HG03342 (cell line): ENCODE measurements at regions not wholly inside any gene's neighbourhood (a gene's known extent, or its start where the extent isn't known, plus 50 kb on each side); places are given as distances from the start of the nearest gene placed in this dataset.
"Not testable (repeated sequence)": the region's sequence is repeated elsewhere in the genome, so short reads cannot be mapped to it uniquely, and the experiment has no call there.

Source experiments
- ATAC-seq: cut with Tn5 transposase; IDR thresholded peaks from one replicate; pipeline ENCODE4 v1.9.1; 2021; ENCODE audit warnings: mild to moderate bottlenecking, moderate library complexity; ENCODE audit not compliant: unreplicated experiment

DNA sequence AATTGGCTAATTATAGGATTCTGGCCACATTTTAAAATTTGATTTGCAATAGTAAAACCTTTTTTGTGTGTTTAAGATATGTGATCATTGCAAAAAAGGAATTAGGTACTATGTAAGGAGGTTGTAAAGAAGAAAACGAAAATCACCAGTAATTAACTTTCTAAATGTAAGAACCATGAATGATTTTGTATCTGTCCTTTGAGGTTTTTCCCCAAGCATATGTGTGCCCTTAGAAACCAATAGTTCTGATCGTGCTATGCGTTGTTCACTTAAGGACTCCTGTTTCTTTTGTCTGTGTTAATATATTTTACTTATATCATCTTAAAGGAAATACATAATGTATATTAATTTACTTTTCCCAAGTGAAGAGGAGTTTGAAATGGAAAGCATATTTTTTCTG lies 410.2 kb downstream of the PSAT1 start:
- peak; percentile 29 for ATAC-seq

GRCh38 chr9:78707481-78707991 lies 410.6 kb downstream of the PSAT1 start:
- peak; percentile 88 for ATAC-seq

- ATAC-seq = no peak
Measured at GRCh38 chr9:78712903-78713613, 416.1 kb downstream of the PSAT1 start.

DNA sequence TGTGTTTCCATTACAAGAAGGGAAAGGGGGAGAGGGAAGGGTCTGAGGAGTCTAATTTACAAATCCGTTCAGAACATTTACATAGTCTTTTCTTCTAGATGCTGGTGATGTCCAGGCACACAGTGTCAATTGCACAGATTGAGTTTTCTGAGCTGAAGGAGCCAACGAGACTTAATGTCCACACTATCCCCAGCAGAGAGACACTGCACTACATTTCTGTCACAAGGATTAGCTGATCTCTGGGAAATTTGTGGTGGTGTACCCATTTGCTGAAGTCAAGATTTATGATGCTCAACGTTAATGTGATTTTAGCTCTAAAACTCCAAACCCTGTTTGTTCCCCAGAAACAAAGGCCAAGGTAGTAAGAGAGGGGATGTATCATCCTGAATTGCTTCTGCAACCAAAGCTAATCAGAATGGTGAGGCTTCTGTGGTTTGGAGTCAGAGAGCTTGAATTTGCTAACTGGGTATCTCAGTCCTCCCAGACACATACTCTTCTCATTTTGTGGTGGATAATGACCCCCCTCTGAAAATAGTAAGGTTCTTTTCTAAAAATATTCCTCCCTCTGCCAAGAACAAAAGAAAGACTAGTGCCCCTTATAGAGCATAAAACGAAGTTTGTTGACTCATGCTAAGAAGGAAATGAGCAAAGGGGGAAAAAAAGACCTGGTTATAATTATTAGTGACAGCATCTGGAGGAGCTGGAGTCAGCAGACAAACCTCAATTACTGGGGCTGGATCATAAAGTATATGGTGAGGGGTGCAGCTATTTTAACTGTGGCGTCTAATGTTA lies 416.9 kb downstream of the PSAT1 start:
- no peak for ATAC-seq

GRCh38 chr9:78714576-78714975 lies 417.7 kb downstream of the PSAT1 start:
- ATAC-seq = no peak

GRCh38 chr9:78719029-78719428 lies 422.1 kb downstream of the PSAT1 start:
- not testable (repeated sequence) for ATAC-seq

DNA sequence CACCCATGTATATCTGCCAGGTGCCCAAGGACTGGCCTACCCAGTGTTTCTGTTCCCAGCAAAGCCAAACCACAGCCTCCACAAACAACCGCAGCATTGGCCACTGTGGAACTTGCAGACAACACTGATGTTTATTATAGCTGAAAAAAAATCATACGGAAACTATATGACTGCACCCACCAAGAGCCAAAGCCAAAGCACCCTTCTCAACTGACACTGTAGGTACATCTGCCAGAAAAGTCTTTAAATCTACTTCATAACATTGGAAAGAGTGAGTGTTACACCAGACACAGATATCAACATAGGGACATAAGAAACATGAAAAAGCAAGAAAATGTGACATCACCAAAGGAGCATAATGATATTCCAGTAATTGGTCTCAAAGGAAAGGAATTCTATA lies 428.0 kb downstream of the PSAT1 start:
- ATAC-seq = no peak

GRCh38 chr9:78725503-78725902 lies 428.6 kb downstream of the PSAT1 start:
- no peak for ATAC-seq

DNA sequence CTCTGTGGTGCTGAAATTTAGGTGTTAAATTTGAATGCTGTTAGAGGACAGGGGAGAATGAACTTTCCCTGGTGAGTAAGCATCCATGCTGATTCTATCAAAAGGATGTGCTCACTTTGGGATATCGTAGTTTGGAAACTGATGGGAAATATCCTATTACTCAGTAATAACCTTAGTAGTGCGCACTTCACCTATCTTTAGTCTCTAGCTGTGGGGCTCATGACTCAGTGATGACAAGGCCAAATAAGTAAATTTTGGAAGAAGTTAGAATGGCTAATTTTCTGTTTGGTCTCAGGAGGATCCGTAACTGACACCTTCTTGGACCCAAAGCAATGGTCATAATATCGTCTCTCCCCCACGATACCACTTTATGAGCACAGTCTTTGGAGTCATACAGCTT lies 448.4 kb downstream of the PSAT1 start:
- no peak for ATAC-seq

DNA sequence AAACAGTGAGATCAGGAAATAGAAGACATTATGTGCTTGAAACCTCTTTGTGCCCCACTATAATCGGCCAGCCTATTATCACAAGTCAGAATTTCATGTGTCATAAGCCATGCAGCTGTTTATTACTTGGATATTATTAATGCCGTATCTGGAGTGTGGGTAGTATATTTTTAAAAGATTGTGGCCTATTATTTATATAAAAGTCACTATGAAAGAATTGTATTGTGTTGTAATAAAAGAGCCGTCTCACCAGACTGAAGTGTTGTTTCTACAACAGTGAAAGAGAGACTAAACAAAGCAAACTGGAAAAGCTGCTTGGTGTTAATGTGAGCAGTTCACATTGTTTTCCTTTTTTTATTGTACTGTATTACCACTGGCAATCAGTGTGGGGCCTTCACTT lies 449.1 kb downstream of the PSAT1 start:
- ATAC-seq = no peak

GRCh38 chr9:78753039-78753438 lies 456.1 kb downstream of the PSAT1 start:
- no peak for ATAC-seq

DNA sequence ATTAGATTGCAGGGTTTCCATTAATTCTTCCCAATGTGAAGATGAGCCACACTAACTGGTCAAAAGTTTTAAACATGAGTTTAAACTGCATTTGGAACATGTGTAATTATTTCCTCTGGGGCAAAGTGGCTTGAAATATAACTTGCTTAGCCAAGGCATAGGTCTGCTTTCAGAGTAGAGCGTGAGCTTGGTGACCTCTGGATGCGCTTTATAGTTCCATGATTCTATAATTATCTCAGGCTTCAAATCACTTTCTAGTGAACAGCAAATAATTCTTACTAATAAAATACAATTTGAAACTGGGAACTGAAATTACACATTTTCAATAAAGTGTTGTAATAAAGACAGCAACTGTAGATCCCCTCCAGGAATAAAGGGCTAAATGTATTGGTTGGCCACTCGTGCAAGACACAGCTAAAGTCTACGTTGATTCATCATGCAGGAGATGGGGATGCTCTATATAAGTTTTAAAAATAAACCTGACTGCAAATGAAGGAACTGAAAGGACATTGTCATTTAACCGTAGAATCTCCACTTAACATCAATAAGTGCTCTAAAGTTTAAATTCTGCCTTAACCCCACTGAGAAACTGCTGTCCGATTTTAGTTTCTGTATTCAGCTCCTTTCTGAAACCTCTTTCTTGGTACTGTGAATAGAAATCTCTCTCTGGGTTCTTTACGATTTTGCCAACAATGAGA lies 460.0 kb downstream of the PSAT1 start:
- peak; percentile 59 for ATAC-seq

DNA sequence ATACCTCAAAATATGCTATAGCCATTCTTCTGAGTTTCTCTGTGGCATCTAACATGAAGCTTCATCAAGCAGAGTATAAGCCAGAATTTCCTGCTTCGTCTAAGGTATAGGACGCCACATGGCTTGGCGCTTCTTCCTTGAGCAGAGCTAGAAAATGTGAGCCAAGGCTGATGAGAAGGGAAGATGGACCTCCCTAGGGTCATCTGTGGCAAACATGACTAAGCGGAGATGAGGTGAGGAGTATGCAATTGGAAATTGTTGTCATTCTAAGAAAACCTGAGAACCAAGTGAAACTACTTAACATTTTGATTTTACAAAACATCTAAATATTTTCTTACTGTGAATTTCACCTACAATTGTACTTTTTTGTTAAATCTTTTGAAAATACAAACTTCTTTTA lies 466.5 kb downstream of the PSAT1 start:
- ATAC-seq = no peak

DNA sequence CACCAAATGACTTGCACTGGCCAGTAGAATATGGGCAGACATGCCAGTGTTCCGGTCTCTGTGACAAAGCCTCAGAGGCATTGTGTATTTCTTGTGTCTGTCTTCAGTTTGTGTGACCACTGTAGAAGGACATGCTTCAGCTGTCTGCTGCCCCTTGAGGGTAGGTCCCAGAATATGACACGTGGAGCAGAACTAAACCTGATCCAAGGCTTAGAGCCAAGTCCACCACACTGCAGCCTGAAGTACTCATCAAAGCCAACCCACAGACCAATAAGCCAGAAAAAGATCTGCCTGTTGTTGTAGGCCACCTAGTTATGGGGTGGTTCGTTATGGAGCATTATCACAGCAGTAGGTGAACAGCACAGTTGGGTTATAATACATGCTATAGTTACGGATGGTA lies 468.9 kb downstream of the PSAT1 start:
- no peak for ATAC-seq

DNA sequence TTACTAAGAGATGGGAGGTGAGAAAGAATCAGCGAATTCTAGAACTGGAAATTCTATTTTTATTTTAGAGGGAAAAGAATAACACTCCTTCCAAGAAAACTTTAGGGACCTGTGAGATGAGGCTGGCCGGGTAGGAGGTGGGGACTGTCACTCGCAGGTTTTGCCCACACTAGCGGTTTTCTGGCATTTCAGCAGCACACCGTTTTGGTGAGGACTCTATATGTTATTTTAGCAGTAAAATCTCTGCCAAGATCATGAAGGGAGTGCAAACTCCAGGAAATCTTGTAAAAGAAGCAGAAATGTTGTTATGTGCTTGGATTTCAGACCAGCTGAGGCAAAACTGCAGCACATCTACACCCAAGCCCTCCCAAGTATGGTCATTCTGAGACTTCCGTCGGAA lies 470.6 kb downstream of the PSAT1 start:
- ATAC-seq = no peak

GRCh38 chr9:78769690-78770089 lies 472.8 kb downstream of the PSAT1 start:
- no peak for ATAC-seq

DNA sequence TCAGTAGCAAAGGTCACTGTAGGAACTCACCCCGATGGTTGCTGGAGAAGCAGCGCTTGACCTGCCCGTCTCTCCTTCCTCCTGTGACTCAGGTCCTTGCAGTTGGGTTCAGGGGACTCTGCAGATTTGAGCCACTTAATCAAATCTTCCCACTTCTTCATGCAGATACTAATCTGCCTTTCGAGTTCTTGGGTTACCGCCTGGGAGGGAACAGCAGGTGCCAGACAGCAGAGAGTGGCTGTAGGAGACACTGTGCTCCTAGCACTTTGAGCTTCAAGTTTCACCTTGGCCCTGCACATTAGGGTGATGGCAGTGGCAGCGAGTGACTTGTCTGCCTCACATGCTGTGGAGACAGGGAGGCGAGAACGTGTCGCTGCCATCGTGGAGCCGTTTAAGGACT lies 478.3 kb downstream of the PSAT1 start:
- ATAC-seq = no peak

- no peak for ATAC-seq
Measured at GRCh38 chr9:78775696-78776295, 478.9 kb downstream of the PSAT1 start.

- no peak for ATAC-seq
Measured at GRCh38 chr9:78777747-78778146, 480.8 kb downstream of the PSAT1 start.

DNA sequence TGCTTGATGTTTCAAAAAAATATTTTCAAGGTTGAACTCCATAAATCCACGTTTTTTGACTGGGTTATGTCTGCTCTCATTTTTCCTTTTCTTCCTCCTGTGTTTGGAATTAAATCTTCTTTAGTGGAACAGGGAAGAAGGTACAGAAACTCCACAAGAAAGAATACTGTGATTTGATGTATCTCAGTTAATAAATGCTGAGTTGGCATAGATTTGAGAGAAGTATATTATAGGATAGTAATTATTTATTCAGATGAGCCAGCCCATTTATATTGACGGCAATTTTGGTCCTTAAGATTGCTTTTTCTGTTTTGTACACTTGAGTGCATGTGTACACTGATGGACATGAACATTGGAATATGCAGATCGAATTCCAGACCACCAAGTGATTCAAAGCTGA lies 481.4 kb downstream of the PSAT1 start:
- no peak for ATAC-seq

- no peak for ATAC-seq
Measured at GRCh38 chr9:78778861-78779374, 482.0 kb downstream of the PSAT1 start.
